ENCODE measurements at regions not wholly inside any gene's neighbourhood (a gene's known extent, or its start where the extent isn't known, plus 50 kb on each side); places are given as distances from the start of the nearest gene placed in this dataset.

DNA sequence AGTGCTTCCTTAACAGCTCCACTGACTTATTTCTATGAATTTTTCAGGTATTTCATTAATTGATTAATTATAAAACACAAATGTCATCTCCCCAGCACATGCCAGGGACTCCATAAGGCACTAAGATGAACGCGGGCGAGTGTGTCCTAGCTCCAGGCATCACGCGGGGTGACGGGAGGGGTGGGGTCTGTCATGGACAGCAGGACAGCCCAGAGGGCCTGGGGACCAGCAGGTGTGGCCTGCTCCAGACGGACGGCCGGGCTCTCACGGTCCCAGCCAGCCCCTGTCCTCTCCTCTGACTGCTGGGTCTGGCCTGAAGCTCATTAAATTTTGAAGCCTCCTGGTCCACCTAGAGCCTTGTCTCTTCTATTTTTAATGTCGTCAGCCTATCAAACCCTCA, 531.1 kb downstream of the BRD1 start:
- no peaks in the 10 kb centered on the region for H4K20me1 ChIP-seq (ENCODE audit: insufficient read depth, low read length)
- intact Hi-C loops (cut with micrococcal nuclease; ENCODE audit: unreplicated experiment) = no loop called here
- H2AFZ ChIP-seq (ENCODE audit: low read length) = no peak overlapping the region
- no peak overlapping the region for H3K27ac ChIP-seq (ENCODE audit: extremely low read length, insufficient read depth, low read length)
- POLR2A ChIA-PET = no interaction called here
- CTCF ChIA-PET (ENCODE audit: low intra/inter-chr PET ratio, low total read pairs) = no interaction called here
- ATAC-seq = no peak
- BruUV-seq (replicated peaks) = no TSS peak
- in situ Hi-C loops (cut with HindIII; ENCODE audit: extremely low pct_ligation_motif_present, low pct_unique_long_range_greater_than_20kb) = no loop called here
- no peak overlapping the region for H3K4me3 ChIP-seq (replicated peaks in 1 of 3; ENCODE audit: insufficient read depth in 1 of 3, low read depth in 2 of 3, low read length in 3 of 3)
- no peak overlapping the region for H3K9ac ChIP-seq (ENCODE audit: insufficient read depth, low read depth, low read length)
- no peaks in the 10 kb centered on the region for H3K9me3 ChIP-seq (ENCODE audit: low read length)
- H3K79me2 ChIP-seq (ENCODE audit: insufficient read depth, low read length) = no peaks in the 10 kb centered on the region
- H3K27me3 ChIP-seq (ENCODE audit: control insufficient read depth in 1 of 2, insufficient read depth in 2 of 2, low read length in 2 of 2) = peaks cover 21 to 72% of the 10 kb centered on the region in 2 experiments; a peak in 4 of 5 replicates
- H3K36me3 ChIP-seq (replicated peaks in 1 of 2; ENCODE audit: control insufficient read depth in 1 of 2, insufficient read depth in 2 of 2, low read length in 2 of 2) = no peaks in the 10 kb centered on the region
- no peak for DNase-seq (ENCODE audit: low spot score)
- no peak for FAIRE-seq
- TF ChIP-seq ZSCAN9 (CRISPR knock-in tag; IDR thresholded peaks at IDR 0.05; ENCODE audit: borderline replicate concordance) = no peak
- no peak for TF ChIP-seq ADNP (CRISPR knock-in tag; IDR thresholded peaks at IDR 0.05)
- TF ChIP-seq ATAD3A (CRISPR knock-in tag; IDR thresholded peaks at IDR 0.05) = no peak
- TF ChIP-seq, protein P1, sequence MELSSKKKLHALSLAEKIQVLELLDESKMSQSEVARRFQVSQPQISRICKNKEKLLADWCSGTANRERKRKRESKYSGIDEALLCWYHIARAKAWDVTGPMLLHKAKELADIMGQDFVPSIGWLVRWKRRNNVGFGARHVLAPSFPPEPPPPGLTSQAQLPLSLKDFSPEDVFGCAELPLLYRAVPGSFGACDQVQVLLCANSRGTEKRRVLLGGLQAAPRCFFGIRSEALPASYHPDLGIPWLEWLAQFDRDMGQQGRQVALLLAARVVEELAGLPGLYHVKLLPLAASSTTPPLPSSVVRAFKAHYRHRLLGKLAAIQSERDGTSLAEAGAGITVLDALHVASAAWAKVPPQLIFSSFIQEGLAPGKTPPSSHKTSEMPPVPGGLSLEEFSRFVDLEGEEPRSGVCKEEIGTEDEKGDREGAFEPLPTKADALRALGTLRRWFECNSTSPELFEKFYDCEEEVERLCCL (CRISPR knock-in tag; IDR thresholded peaks at IDR 0.05; ENCODE audit: borderline replicate concordance) = no peak
- no peak for TF ChIP-seq ZNF256 (CRISPR knock-in tag; conservative IDR thresholded peaks at IDR 0.05)
- TF ChIP-seq SRY (CRISPR knock-in tag; IDR thresholded peaks at IDR 0.05) = no peak
- TF ChIP-seq, protein P2, sequence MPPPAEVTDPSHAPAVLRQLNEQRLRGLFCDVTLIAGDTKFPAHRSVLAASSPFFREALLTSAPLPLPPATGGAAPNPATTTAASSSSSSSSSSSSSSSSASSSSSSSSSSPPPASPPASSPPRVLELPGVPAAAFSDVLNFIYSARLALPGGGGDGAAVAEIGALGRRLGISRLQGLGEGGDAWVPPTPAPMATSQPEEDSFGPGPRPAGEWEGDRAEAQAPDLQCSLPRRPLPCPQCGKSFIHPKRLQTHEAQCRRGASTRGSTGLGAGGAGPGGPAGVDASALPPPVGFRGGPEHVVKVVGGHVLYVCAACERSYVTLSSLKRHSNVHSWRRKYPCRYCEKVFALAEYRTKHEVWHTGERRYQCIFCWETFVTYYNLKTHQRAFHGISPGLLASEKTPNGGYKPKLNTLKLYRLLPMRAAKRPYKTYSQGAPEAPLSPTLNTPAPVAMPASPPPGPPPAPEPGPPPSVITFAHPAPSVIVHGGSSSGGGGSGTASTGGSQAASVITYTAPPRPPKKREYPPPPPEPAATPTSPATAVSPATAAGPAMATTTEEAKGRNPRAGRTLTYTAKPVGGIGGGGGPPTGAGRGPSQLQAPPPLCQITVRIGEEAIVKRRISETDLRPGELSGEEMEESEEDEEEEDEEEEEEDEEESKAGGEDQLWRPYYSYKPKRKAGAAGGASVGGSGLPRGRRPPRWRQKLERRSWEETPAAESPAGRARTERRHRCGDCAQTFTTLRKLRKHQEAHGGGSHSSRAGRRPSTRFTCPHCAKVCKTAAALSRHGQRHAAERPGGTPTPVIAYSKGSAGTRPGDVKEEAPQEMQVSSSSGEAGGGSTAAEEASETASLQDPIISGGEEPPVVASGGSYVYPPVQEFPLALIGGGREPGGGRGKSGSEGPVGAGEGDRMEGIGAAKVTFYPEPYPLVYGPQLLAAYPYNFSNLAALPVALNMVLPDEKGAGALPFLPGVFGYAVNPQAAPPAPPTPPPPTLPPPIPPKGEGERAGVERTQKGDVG (CRISPR knock-in tag; IDR thresholded peaks at IDR 0.05; ENCODE audit: borderline replicate concordance) = no peak
- TF ChIP-seq SP1 (IDR thresholded peaks at IDR 0.05) = no peak
- TF ChIP-seq SP1 (CRISPR knock-in tag; IDR thresholded peaks at IDR 0.05) = no peak
- no peak for TF ChIP-seq FLYWCH1 (CRISPR knock-in tag; IDR thresholded peaks at IDR 0.05)
- TF ChIP-seq PITX1 (CRISPR knock-in tag; IDR thresholded peaks at IDR 0.05) = no peak
- no peak for TF ChIP-seq ZSCAN22 (CRISPR knock-in tag; IDR thresholded peaks at IDR 0.05)
- TF ChIP-seq, protein P3, sequence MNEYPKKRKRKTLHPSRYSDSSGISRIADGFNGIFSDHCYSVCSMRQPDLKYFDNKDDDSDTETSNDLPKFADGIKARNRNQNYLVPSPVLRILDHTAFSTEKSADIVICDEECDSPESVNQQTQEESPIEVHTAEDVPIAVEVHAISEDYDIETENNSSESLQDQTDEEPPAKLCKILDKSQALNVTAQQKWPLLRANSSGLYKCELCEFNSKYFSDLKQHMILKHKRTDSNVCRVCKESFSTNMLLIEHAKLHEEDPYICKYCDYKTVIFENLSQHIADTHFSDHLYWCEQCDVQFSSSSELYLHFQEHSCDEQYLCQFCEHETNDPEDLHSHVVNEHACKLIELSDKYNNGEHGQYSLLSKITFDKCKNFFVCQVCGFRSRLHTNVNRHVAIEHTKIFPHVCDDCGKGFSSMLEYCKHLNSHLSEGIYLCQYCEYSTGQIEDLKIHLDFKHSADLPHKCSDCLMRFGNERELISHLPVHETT (CRISPR knock-in tag; conservative IDR thresholded peaks at IDR 0.05) = no peak
- no peak for TF ChIP-seq TBP (CRISPR knock-in tag; IDR thresholded peaks at IDR 0.05)
- no peaks in the 10 kb centered on the region for H3K4me1 ChIP-seq (ENCODE audit: insufficient read depth, low read length)
- no peak overlapping the region for H3K4me2 ChIP-seq (ENCODE audit: low read depth, low read length)
- 7% methylated on average over 7 of the region's 11 CpGs for WGBS (ENCODE audit: low lambda C conversion rate)

Data from HepG2 (cell line).